Natural killer cell (primary cell): ENCODE measurements at regions not wholly inside any gene's neighbourhood (a gene's known extent, or its start where the extent isn't known, plus 50 kb on each side); places are given as distances from the start of the nearest gene placed in this dataset.

Experiments used
- ATAC-seq, 3 donors: fragments of 150-1000 bp in 2 of 3; fragments of 200-7000 bp in 1 of 3; cut with Tn5 transposase; 1 replicate in 1 of 3; 2 replicates in 2 of 3; pipeline ENCODE4 v1.10.0; 2021; ENCODE audit warnings: mild to moderate bottlenecking in 2 of 3, moderate library complexity in 2 of 3
- DNase-seq, 2 donors: peaks; one replicate each; pipeline versions ENCODE4 v3.0.0 to v3.0.0-alpha.2; 2013 to 2021; ENCODE audit warnings: mixed read lengths in 1 of 2
- H3K27ac ChIP-seq: one replicate; pipeline ENCODE4 v1.5.1; 2013; ENCODE audit warnings: mild to moderate bottlenecking, low read length
- H3K27me3 ChIP-seq: one replicate; pipeline ENCODE4 v1.6.1; 2013; ENCODE audit warnings: low read length; ENCODE audit not compliant: control insufficient read depth, insufficient read depth
- H3K36me3 ChIP-seq: one replicate; pipeline ENCODE4 v1.6.1; 2013; ENCODE audit warnings: low read length; ENCODE audit not compliant: control insufficient read depth, insufficient read depth
- H3K4me1 ChIP-seq: one replicate; pipeline ENCODE4 v1.6.1; 2013; ENCODE audit warnings: low read length; ENCODE audit not compliant: control insufficient read depth, insufficient read depth
- H3K4me3 ChIP-seq: one replicate; pipeline ENCODE4 v1.5.1; 2013; ENCODE audit warnings: low read length
- H3K9me3 ChIP-seq: one replicate; pipeline ENCODE4 v1.6.1; 2013; ENCODE audit warnings: low read length; ENCODE audit not compliant: control insufficient read depth, insufficient read depth
- H3K27ac Mint-ChIP-seq, 2 donors: one replicate each; pipeline ENCODE4 v1.8.0; 2022; ENCODE audit warnings: mild to moderate bottlenecking in 2 of 2, mixed read lengths in 2 of 2, moderate library complexity in 1 of 2
- H3K27me3 Mint-ChIP-seq, 2 donors: one replicate each; pipeline ENCODE4 v1.8.0; 2022; ENCODE audit warnings: low read depth in 2 of 2, mixed read lengths in 2 of 2
- H3K36me3 Mint-ChIP-seq: one replicate; pipeline ENCODE4 v1.8.0; 2022; ENCODE audit warnings: mixed read lengths
- H3K4me1 Mint-ChIP-seq, 2 donors: one replicate each; pipeline ENCODE4 v1.8.0; 2022; ENCODE audit warnings: mixed read lengths in 2 of 2
- H3K4me3 Mint-ChIP-seq: one replicate; pipeline ENCODE4 v1.8.0; 2022; ENCODE audit warnings: mild to moderate bottlenecking, moderate library complexity, mixed read lengths
- H3K9me3 Mint-ChIP-seq, 2 donors: one replicate each; pipeline ENCODE4 v1.8.0; 2022; ENCODE audit warnings: mixed read lengths in 2 of 2
- WGBS: methylation state at CpG from one replicate; pipeline ENCODE4 v1.1.7; 2013; ENCODE audit warnings: missing lambda C conversion rate; ENCODE audit not compliant: insufficient coverage; 5-methylcytosine and 5-hydroxymethylcytosine counted together
- intact Hi-C: fragments of 100-400 bp; cut with micrococcal nuclease; formaldehyde crosslinking; loops from one replicate; pipeline ENCODE4 v1.14.2; 2022
- TF ChIP-seq, protein P1 (sequence below): fragments of 200-600 bp; IDR thresholded peaks from one replicate; pipeline ENCODE4 v1.8.0; 2022; ENCODE audit warnings: antibody characterized with exemption

DNA sequence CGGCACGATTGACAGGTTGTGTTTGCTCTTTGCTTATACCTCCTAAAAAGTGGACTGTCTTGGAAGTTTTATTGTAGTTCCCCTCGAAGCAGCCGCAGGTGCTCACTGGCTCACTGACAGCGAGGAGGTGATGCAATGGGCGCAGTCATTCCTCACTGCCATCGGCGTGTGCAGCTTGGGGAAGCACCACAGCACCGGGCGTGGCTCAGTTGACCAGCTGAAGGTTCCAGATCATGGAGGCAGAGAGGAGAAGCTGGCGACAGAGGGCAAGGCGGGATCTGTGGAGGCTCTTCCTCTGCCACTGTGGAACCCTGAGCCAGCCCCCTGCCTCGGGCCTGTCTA is 72.1 kb upstream of the TNRC6C start:
- no peaks in the 10 kb centered on the region for H3K9me3 Mint-ChIP-seq
- H3K27ac Mint-ChIP-seq = peak overlapping the region; percentile 96 to 97
- 84% methylated on average over 13 of the region's 13 CpGs for WGBS
- peak overlapping the region; percentile 93 for H3K4me3 Mint-ChIP-seq
- peaks cover 69 to 70% of the 10 kb centered on the region in 2 donors for H3K4me1 Mint-ChIP-seq
- Histone ChIP-seq H3K27ac (no peak overlapping the region), H3K4me1 (peaks cover 62% of the 10 kb centered on the region), H3K27me3 (no peaks in the 10 kb centered on the region), H3K36me3 (no peaks in the 10 kb centered on the region), H3K4me3 (no peak overlapping the region), H3K9me3 (no peaks in the 10 kb centered on the region)
- no peak for ATAC-seq
- no peaks in the 10 kb centered on the region for H3K27me3 Mint-ChIP-seq
- peak in 1 of 2 donors; percentile 34 for DNase-seq
- TF ChIP-seq, protein P1, sequence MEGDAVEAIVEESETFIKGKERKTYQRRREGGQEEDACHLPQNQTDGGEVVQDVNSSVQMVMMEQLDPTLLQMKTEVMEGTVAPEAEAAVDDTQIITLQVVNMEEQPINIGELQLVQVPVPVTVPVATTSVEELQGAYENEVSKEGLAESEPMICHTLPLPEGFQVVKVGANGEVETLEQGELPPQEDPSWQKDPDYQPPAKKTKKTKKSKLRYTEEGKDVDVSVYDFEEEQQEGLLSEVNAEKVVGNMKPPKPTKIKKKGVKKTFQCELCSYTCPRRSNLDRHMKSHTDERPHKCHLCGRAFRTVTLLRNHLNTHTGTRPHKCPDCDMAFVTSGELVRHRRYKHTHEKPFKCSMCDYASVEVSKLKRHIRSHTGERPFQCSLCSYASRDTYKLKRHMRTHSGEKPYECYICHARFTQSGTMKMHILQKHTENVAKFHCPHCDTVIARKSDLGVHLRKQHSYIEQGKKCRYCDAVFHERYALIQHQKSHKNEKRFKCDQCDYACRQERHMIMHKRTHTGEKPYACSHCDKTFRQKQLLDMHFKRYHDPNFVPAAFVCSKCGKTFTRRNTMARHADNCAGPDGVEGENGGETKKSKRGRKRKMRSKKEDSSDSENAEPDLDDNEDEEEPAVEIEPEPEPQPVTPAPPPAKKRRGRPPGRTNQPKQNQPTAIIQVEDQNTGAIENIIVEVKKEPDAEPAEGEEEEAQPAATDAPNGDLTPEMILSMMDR = no peak
- no peaks in the 10 kb centered on the region for H3K36me3 Mint-ChIP-seq
- intact Hi-C loops = loop anchor here (10.0 kb wide), 2 partner anchors 442 to 1622 kb away; partner anchors contain the start of gene UBALD2

DNA sequence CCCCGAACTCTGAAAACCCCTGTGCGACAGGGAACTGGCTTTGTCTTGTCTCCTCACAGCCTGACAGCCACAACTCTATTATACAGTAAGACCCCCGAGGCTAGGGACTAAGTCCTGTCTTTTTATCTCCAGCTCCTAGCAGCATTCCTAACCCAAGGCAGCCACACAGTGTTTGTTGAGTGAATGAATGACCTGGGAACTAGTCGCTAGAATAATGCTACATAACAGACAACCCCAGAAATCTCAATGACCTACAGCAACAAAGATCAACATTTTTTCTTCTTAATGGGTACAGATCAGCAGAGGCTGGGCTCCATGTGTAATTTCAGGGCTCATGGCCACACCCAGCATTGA is 71.4 kb upstream of the TNRC6C start:
- Mint-ChIP-seq H3K27ac (peak overlapping the region; percentile 96 to 97), H3K27me3 (no peaks in the 10 kb centered on the region), H3K4me3 (peak overlapping the region; percentile 93), H3K4me1 (peaks cover 62% of the 10 kb centered on the region in 2 donors), H3K9me3 (no peaks in the 10 kb centered on the region), H3K36me3 (no peaks in the 10 kb centered on the region)
- Histone ChIP-seq H3K9me3 (no peaks in the 10 kb centered on the region), H3K27ac (peak overlapping the region; percentile 88), H3K36me3 (no peaks in the 10 kb centered on the region), H3K4me3 (peak overlapping the region; percentile 51), H3K27me3 (no peaks in the 10 kb centered on the region), H3K4me1 (peaks cover 54% of the 10 kb centered on the region)
- TF ChIP-seq, protein P1 = no peak
- intact Hi-C loops = loop anchor here (10.0 kb wide), 2 partner anchors 442 to 1622 kb away; partner anchors contain the start of gene UBALD2
- DNase-seq (no peak), ATAC-seq (no peak)
- WGBS = 82% methylated on average over 4 of the region's 4 CpGs

DNA sequence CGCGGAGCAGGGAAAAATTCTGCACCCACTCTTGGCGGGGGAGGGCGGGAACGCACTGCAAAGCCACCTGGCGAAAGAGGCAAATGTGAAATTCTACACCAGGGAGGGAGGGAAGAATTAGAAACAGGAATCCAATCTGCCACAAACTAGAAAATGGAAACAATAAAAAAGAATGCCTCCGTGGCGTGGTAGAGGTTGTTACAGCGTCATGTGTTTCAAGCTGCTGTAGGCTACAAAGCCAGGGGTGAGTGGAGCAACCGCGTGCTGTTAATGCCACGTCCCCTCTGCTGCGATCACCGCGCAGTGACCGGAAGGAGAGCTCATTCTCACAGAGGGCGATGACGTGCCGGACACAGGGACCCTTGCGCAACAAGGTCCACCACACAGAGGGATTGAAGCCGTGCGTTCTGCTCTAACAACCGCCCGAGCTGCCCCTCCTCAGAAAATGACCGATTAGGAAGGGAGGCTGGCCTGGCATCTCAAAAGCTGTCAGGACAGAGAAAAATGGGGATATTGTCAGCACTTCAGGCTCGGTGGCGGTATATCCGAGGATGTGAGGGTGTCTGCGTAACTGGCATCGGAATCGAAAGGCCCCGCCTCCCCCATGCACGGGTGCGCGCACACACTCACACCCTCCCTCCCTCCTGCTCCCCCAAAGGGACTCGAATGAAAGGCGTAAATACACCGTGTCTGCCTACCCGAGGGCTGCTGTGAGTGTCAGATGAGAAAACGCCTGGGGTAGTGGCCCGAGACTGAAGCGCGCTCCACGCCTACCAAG is 70.8 kb upstream of the TNRC6C start:
- peak overlapping the region; percentile 96 to 97 for H3K27ac Mint-ChIP-seq
- peak overlapping the region; percentile 88 for H3K27ac ChIP-seq
- H3K36me3 ChIP-seq = no peaks in the 10 kb centered on the region
- ATAC-seq (peak; percentile 92 to 94 (median 93)), DNase-seq (peak; percentile 74 to 94)
- H3K4me3 Mint-ChIP-seq = peak overlapping the region; percentile 93
- no peaks in the 10 kb centered on the region for H3K27me3 ChIP-seq
- H3K36me3 Mint-ChIP-seq = no peaks in the 10 kb centered on the region
- H3K4me3 ChIP-seq = peak overlapping the region; percentile 51
- intact Hi-C loops = loop anchor here (10.0 kb wide), 2 partner anchors 443 to 1623 kb away; partner anchors contain the start of gene UBALD2
- H3K27me3 Mint-ChIP-seq = no peaks in the 10 kb centered on the region
- H3K4me1 ChIP-seq = peaks cover 49% of the 10 kb centered on the region
- no peaks in the 10 kb centered on the region for H3K9me3 ChIP-seq
- H3K4me1 Mint-ChIP-seq = peaks cover 56 to 57% of the 10 kb centered on the region in 2 donors
- 14% methylated on average over 43 of the region's 44 CpGs for WGBS
- no peaks in the 10 kb centered on the region for H3K9me3 Mint-ChIP-seq
- TF ChIP-seq, protein P1 = no peak
